Activated naive CD4-positive, alpha-beta T cell treated with anti-CD3 and anti-CD28 coated beads, Interleukin-2, amount 50 U/mL, for 24 hours (primary cell): ENCODE measurements at regions not wholly inside any gene's neighbourhood (a gene's known extent, or its start where the extent isn't known, plus 50 kb on each side); places are given as distances from the start of the nearest gene placed in this dataset.

ENCODE experiments used
- H3K27ac Mint-ChIP-seq: one replicate; pipeline ENCODE4 v1.8.0; 2021; ENCODE audit warnings: mild to moderate bottlenecking, mixed read lengths
- H3K27me3 Mint-ChIP-seq: one replicate; pipeline ENCODE4 v1.8.0; 2021; ENCODE audit warnings: mixed read lengths
- H3K36me3 Mint-ChIP-seq: one replicate; pipeline ENCODE4 v1.8.0; 2021; ENCODE audit warnings: mixed read lengths
- H3K4me1 Mint-ChIP-seq: one replicate; pipeline ENCODE4 v1.8.0; 2021; ENCODE audit warnings: mixed read lengths
- H3K4me3 Mint-ChIP-seq: one replicate; pipeline ENCODE4 v1.8.0; 2021; ENCODE audit warnings: mild to moderate bottlenecking, mixed read lengths
- H3K9me3 Mint-ChIP-seq: one replicate; pipeline ENCODE4 v1.8.0; 2021; ENCODE audit warnings: mixed read lengths

DNA sequence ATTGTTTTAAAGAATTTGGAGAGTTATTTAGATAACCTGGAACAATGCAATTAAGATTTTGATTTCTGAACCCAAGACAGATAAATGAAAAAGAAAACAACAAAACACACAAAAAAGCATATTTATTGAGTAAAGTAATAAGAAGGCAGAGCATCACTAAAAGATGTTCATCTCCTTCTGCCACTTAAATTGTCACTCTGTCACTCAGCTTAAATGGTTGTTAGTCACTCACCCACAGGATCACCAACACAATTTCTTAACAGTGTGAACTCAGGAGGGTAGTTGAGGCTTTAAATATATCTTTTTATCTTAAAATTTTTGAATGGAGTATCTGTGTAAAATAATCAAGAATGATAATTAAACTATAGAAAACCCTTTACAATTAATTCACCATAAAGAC is 1215.5 kb upstream of the PCDH20 start:
- Mint-ChIP-seq H3K36me3 (no peaks in the 10 kb centered on the region), H3K4me1 (no peaks in the 10 kb centered on the region), H3K27ac (no peak overlapping the region), H3K9me3 (peaks cover 4% of the 10 kb centered on the region), H3K4me3 (no peak overlapping the region), H3K27me3 (no peaks in the 10 kb centered on the region)

DNA sequence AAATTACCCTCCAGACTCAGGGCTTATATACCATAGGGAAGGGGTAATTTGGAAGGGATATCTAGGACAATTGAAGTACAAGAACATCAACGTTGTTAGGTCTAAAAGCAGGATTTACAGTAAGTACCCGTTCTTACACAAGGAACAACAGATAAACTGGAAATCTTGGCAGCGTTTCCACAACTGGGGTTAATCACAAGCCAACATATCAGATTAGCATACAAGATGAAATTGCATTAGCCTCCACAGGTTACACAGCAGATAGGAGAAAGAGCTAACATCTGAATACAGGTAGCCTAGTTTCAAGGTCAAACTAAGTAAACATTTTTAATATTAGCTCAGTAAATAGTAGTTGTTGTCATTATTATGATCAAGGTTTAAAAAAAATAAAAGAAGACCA is 1214.0 kb upstream of the PCDH20 start:
- Mint-ChIP-seq H3K27ac (no peak overlapping the region), H3K4me3 (no peak overlapping the region), H3K9me3 (peaks cover 4% of the 10 kb centered on the region), H3K27me3 (no peaks in the 10 kb centered on the region), H3K4me1 (no peaks in the 10 kb centered on the region), H3K36me3 (no peaks in the 10 kb centered on the region)

DNA sequence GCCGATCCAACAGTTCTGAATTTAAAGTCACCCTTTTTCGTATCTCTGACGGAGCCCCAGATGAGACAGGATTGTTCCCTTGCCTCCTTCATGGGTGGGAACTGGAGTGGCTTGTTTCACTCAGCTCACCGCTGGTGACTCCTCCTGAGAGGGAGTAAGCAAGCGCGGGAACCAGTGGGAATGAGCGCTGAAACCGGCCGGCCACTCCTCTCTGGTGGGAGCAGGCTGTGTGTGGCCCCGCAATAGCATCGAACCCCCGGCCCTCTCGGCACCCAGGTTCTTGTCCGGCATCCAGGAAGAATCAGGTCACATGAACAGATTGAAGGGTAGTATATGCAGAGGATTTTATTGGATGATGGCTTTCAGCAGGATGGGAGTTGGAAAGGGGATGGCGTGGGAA is 1211.6 kb upstream of the PCDH20 start:
- H3K4me3 Mint-ChIP-seq, result no peak overlapping the region
- H3K36me3 Mint-ChIP-seq, result no peaks in the 10 kb centered on the region
- peaks cover 5% of the 10 kb centered on the region for H3K9me3 Mint-ChIP-seq
- H3K4me1 Mint-ChIP-seq, result no peaks in the 10 kb centered on the region
- H3K27ac Mint-ChIP-seq, result no peak overlapping the region
- no peaks in the 10 kb centered on the region for H3K27me3 Mint-ChIP-seq

DNA sequence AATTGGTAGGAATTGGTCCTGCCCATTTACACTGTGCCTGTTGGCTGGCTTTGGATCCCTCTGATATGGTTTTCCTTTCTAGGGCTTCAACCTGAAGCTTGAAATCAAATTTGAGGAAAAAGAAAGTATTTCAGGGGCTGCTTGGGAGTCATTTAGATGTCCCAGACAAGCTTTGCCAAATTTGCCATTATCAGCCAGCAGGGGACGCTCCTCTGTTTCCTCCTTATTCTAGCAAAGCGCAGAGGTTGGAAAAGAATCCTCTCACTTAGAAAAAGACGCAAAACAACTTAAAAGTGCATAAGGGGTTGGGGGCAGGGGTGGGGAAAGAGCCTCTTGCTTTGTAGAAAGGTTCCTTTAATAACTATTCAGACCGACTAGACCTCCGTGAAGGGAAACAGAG is 1211.1 kb upstream of the PCDH20 start:
- no peak overlapping the region for H3K27ac Mint-ChIP-seq
- no peaks in the 10 kb centered on the region for H3K4me1 Mint-ChIP-seq
- H3K9me3 Mint-ChIP-seq, result peaks cover 5% of the 10 kb centered on the region
- H3K4me3 Mint-ChIP-seq, result no peak overlapping the region
- no peaks in the 10 kb centered on the region for H3K27me3 Mint-ChIP-seq
- H3K36me3 Mint-ChIP-seq, result no peaks in the 10 kb centered on the region

DNA sequence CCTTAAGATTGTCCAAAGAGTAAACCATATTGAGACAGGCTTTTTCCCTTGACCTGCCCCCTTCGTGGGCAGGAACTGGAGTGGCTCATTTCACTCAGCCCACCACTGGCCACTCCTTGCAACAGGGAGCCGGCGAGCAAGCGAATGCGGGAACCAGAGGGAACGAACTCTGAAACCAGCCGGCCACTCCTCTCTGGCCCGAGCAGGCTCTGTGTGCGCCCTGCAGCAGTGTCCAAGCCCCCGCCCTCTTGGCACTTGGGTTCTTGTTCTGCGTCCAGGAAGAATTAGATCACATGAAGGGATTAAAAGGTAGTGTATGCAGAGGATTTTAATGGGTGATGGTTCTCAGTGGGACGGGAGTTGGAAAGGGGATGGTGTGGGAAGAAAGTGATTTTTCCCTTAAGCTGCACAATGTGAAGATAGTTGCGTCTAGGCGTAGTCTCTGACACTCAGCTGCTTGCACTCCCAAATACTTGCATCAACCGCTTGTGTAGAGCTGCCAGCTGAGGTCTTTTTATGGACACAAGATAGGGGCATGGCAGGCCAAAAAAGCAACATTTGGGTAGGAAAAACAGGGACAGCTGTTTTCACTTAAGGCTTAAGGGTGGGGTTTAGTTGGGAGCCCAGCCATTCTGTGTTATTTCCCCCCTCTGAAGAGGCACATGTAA is 1209.7 kb upstream of the PCDH20 start:
- H3K4me3 Mint-ChIP-seq, result no peak overlapping the region

DNA sequence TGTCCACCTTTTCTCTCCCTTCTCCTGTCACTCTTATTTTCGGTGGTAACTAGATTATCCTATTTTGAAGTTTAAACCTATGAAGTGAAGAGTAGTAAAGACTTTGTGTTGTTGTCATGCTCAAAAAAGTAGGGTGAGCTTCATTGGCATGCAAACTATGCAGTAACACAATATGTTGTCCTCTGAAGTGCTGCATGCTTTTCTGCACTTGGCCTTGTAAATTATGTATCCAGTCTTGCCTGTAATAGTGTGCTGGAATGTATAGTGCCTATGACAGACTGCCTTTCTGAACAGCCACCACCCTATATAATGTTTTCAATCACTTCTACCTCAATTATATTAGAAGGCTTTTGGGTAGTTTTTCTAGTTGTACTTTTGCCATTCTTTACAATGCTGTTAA is 1198.2 kb upstream of the PCDH20 start:
- H3K9me3 Mint-ChIP-seq, result peaks cover 6% of the 10 kb centered on the region
- no peaks in the 10 kb centered on the region for H3K36me3 Mint-ChIP-seq
- H3K4me1 Mint-ChIP-seq, result no peaks in the 10 kb centered on the region
- H3K27me3 Mint-ChIP-seq, result no peaks in the 10 kb centered on the region
- H3K4me3 Mint-ChIP-seq, result no peak overlapping the region
- no peak overlapping the region for H3K27ac Mint-ChIP-seq

More for the DNA sequence above, 1209.7 kb upstream of the PCDH20 start:
- peaks cover 11% of the 10 kb centered on the region for H3K9me3 Mint-ChIP-seq
- H3K27me3 Mint-ChIP-seq, result no peaks in the 10 kb centered on the region
- no peaks in the 10 kb centered on the region for H3K36me3 Mint-ChIP-seq
- H3K4me1 Mint-ChIP-seq, result no peaks in the 10 kb centered on the region
- H3K27ac Mint-ChIP-seq, result no peak overlapping the region

DNA sequence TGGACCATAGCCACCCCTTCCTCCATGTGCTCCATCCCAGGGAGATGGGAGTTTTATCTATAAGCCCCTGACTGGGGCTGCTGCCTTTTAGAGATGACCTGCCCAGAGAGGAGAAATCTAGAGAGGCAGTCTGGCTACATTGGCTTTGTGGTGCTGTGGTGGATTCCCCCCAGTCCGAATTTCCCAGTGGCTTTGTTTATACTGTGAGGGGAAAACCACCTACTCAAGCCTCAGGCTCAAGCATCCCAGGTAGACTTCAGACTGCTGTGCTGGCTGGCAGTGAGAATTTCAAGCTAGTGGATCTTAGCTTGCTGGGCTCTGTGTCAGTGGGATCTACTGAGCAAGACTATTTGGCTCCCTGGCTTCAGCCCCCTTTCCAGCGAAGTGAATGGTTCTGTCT is 1195.7 kb upstream of the PCDH20 start:
- Mint-ChIP-seq H3K9me3 (peaks cover 6% of the 10 kb centered on the region), H3K36me3 (no peaks in the 10 kb centered on the region), H3K27ac (no peak overlapping the region), H3K27me3 (no peaks in the 10 kb centered on the region), H3K4me3 (no peak overlapping the region), H3K4me1 (no peaks in the 10 kb centered on the region)

DNA sequence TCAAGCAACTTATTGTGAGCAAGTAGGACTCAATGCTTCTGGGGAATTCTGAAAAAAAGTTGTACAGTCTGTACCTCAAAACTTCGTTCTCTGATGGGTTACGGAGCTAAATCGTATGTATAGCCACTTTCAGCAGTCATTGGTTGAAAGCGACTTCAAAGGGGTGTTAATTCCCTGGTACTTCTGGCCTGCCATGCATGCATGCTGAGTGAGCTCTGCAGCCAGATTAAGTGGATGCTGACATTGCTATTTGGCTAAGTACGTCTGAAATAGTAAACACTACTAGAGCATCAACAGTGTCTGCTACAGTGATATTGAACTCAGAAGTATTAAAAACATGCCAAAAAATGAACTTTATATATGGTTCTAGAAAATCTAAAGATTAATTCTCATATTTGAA is 1183.1 kb upstream of the PCDH20 start:
- no peak overlapping the region for H3K4me3 Mint-ChIP-seq
- H3K27ac Mint-ChIP-seq, result no peak overlapping the region
- peaks cover 8% of the 10 kb centered on the region for H3K9me3 Mint-ChIP-seq
- H3K36me3 Mint-ChIP-seq, result no peaks in the 10 kb centered on the region
- H3K4me1 Mint-ChIP-seq, result no peaks in the 10 kb centered on the region
- H3K27me3 Mint-ChIP-seq, result no peaks in the 10 kb centered on the region

DNA sequence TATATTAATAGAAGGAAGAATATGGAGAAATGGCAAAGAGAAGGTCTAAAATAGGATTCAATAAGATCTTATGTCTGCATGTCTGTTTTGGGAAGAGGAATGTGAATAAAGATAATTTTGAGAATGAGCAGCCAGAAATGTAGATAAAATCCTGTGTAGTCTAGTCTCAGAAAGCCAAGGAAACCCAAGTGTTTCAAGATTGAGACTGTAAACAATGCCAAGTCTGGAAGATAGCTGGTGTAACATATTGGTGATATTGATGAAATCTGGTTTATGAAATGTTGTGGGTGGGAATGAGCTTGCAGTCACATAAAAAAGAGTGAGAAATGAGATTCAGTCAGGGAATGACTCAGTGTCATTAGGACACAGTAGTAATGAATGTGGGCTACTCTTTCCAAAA is 1180.3 kb upstream of the PCDH20 start:
- peaks cover 13% of the 10 kb centered on the region for H3K9me3 Mint-ChIP-seq
- no peaks in the 10 kb centered on the region for H3K36me3 Mint-ChIP-seq
- no peaks in the 10 kb centered on the region for H3K27me3 Mint-ChIP-seq
- H3K4me3 Mint-ChIP-seq, result no peak overlapping the region
- no peaks in the 10 kb centered on the region for H3K4me1 Mint-ChIP-seq
- no peak overlapping the region for H3K27ac Mint-ChIP-seq

DNA sequence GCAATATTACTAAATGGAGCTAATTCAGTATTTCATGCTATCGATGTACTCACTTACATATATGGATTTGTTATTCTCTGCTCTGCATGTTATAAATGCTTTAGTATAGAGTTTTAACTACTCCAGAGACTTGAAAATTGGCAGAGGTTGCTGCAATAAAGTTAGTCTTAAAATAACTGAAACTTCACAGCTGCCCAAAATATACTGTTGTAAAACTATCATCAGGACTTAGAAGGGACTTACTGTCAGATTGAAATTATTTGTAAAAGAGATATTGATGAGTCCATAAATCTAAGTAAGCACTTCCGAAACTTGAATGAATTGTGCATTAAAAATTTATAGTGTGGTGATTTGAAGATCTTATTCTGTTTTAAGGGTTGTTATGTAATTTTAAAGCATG is 1178.2 kb upstream of the PCDH20 start:
- no peak overlapping the region for H3K4me3 Mint-ChIP-seq
- H3K9me3 Mint-ChIP-seq, result peaks cover 13% of the 10 kb centered on the region
- H3K36me3 Mint-ChIP-seq, result no peaks in the 10 kb centered on the region
- no peak overlapping the region for H3K27ac Mint-ChIP-seq
- H3K4me1 Mint-ChIP-seq, result no peaks in the 10 kb centered on the region
- H3K27me3 Mint-ChIP-seq, result no peaks in the 10 kb centered on the region

DNA sequence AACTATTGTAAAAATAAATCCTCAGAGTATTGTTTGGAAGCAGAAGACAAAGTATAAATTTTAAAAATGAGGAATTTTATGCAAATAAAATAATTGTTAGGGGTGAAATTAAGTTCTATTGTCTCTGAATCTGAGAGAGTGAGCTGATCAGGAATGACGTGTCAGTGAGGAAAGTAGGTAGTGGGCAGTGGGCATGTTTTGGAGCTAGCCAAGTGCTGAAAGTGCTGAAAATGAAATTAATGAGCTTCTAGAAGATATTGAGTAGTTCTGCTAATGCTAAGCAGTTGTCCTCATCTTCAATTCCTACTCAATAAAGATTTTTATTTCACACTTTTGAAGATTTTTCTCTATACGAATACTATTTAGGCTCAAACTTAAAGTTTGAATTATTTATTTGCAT is 1167.8 kb upstream of the PCDH20 start:
- Mint-ChIP-seq H3K36me3 (no peaks in the 10 kb centered on the region), H3K4me1 (no peaks in the 10 kb centered on the region), H3K27me3 (no peaks in the 10 kb centered on the region), H3K27ac (no peak overlapping the region), H3K9me3 (no peaks in the 10 kb centered on the region), H3K4me3 (no peak overlapping the region)

DNA sequence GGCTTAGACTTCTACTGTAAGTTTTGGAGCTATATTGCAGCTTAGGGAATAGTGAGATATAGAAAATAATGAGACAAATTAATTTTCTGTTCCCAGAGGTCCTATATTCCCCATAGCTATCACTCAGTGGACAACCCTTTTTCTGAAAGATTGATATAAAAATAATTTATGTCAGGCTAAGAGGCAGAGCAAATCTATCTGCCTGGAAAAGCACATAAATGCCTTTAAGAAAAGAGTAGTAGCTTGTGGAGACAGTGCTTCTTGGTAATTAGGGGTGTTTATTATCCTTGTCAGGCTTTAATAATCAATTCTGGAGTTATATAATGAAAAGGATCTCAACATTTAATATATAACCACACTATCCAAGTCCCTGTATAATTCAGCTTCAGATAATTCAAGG is 1162.8 kb upstream of the PCDH20 start:
- Mint-ChIP-seq H3K9me3 (peaks cover 5% of the 10 kb centered on the region), H3K27me3 (no peaks in the 10 kb centered on the region), H3K27ac (no peak overlapping the region), H3K36me3 (no peaks in the 10 kb centered on the region), H3K4me3 (no peak overlapping the region), H3K4me1 (no peaks in the 10 kb centered on the region)

DNA sequence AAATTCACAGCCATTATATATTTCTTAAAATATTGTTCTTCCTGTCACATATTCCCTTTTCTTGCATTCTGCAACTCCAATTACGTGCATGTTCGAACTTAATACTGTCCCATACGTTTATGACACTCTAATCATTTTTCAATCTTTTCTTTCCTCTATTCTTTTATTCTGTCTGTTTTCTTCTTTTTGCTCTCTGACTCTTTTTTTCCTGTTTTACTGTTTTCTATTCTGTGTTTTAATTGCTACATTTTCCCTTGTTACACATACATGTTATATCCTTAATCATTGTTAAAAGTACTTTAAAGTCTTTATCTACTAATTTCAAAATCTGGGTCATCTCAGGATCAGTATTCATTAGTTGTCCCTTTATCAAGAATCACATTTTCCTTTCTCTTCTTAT is 1149.1 kb upstream of the PCDH20 start:
- no peaks in the 10 kb centered on the region for H3K4me1 Mint-ChIP-seq
- H3K4me3 Mint-ChIP-seq, result no peak overlapping the region
- H3K9me3 Mint-ChIP-seq, result peaks cover 9% of the 10 kb centered on the region
- H3K27me3 Mint-ChIP-seq, result no peaks in the 10 kb centered on the region
- H3K36me3 Mint-ChIP-seq, result no peaks in the 10 kb centered on the region
- H3K27ac Mint-ChIP-seq, result no peak overlapping the region

DNA sequence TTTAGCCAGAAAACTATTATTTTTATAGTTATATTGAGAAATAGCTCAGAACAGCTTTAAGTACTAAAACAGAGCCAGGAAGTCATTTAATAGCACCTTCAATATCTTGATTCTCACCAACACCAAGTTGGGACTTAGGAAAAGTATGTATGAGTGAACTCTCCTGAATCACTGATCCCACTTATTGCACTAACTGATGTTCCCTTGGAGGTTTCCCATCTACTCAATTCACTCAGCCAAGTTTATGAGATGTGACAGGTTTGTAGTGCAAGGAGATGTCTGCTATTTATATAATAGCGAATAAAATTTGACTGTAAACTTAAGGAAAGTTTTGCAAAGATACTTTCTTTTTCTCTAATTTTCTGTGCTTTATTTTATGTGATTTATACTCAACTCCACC is 1147.6 kb upstream of the PCDH20 start:
- Mint-ChIP-seq H3K4me1 (no peaks in the 10 kb centered on the region), H3K4me3 (no peak overlapping the region), H3K27me3 (no peaks in the 10 kb centered on the region), H3K36me3 (no peaks in the 10 kb centered on the region), H3K9me3 (peaks cover 9% of the 10 kb centered on the region), H3K27ac (no peak overlapping the region)

DNA sequence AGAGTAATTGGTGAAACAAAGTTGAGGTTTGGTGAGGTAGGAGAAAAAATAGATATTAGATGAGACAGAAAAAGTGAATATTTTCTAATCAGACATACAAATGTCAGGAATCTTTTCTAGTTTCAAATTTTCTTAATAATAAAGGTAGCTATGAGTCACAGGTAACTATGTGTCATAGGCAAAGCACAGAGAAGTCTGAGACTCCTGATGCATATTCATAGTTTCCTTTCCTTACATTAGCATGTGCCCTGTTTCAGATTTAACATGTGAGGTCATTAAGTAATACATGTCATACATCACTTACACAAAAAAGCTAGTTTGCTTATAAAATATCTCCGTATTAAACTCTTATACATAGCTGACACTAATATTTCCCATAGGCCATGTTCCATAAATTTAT is 1141.3 kb upstream of the PCDH20 start:
- Mint-ChIP-seq H3K27ac (no peak overlapping the region), H3K9me3 (peaks cover 9% of the 10 kb centered on the region), H3K36me3 (no peaks in the 10 kb centered on the region), H3K4me1 (no peaks in the 10 kb centered on the region), H3K27me3 (no peaks in the 10 kb centered on the region), H3K4me3 (no peak overlapping the region)

DNA sequence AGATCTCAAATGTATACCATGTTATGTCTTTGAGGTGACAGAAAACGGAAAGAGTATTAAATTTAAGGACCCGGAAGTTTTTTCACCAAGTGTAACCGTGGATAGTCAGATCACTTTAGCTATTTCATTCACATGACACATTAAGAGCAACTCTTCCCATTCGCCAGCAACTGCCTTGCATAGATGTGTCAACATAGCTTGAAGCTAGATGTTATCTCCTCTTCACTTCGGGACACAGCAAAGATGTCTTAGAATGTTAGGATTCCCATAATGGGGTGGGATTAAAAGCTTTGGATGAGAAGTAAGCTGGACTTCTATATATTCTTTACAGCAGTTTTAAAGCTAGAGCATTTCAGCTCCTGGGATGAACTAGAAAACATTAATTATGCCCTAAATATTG is 1135.9 kb upstream of the PCDH20 start:
- H3K4me3 Mint-ChIP-seq, result no peak overlapping the region
- H3K27me3 Mint-ChIP-seq, result no peaks in the 10 kb centered on the region
- H3K27ac Mint-ChIP-seq, result no peak overlapping the region
- no peaks in the 10 kb centered on the region for H3K4me1 Mint-ChIP-seq
- peaks cover 6% of the 10 kb centered on the region for H3K9me3 Mint-ChIP-seq
- H3K36me3 Mint-ChIP-seq, result no peaks in the 10 kb centered on the region

DNA sequence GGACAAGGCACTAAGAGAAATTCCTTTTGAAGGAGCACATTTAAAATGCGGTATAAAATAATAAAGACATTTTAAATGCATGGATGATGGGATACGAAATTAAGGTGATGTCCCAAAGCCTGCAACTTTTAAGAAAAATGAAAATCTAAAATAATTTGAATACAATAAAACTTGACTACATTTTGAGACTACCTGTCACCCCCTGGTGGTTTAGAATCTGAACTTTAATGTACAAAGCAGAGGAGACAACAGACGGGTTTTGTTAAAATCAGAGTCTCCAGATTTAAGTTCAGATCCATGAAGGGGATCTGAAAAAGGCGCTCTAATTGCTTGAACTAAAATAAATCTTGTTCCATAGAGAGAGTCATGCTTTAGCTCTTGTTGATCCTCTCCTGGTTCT is 1129.3 kb upstream of the PCDH20 start:
- no peaks in the 10 kb centered on the region for H3K36me3 Mint-ChIP-seq
- H3K4me3 Mint-ChIP-seq, result no peak overlapping the region
- no peak overlapping the region for H3K27ac Mint-ChIP-seq
- peaks cover 7% of the 10 kb centered on the region for H3K9me3 Mint-ChIP-seq
- H3K27me3 Mint-ChIP-seq, result no peaks in the 10 kb centered on the region
- no peaks in the 10 kb centered on the region for H3K4me1 Mint-ChIP-seq
